ENCODE measurements at regions not wholly inside any gene's neighbourhood (a gene's known extent, or its start where the extent isn't known, plus 50 kb on each side); places are given as distances from the start of the nearest gene placed in this dataset.
"Not testable (repeated sequence)": the region's sequence is repeated elsewhere in the genome, so short reads cannot be mapped to it uniquely, and the experiment has no call there.

DNA sequence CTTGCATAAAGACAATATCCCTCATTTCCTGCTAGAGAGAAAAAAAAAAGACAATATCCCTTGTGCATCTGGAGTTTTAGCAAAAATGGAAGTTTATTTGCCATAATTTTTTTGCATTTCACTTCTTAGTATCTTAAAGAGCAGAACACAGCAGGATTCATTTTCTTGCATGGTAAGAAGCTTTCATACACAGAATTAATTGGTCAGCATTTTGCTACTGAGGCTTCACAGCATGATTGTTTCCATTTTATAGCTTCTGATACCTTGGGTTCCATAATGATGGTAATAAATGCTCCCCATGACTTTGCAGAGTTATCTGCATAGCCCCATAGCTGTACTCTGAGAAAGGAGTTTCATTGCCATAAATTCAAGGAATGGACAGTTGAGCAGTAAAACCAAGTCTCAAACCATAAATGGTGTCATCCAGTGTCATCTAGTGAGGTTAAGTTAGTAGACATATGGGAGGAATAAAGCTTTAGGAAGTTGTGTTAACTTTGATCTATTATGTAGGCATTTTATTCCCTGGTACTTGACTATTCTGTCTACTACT, 88.8 kb upstream of the PLD5 start:
- no peak for DNase-seq

DNA sequence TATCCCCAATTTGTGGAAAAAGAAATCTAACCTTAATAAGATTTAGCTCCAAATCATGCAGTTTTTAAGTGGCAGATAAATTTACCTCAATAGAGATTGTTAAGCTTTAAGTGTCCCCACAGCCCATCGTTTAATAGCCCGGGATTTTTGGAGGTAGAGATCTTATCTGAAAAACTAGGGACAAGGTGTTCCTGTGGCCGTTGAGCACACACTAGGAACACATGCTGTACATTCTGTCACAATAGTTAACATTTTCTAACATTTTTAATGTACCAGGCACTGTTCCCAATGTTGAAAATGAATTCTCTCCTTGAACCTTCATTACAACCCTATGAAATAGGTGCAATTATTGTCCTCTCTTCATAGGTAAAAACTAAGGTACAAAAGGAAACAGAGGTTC, 85.7 kb upstream of the PLD5 start:
- no peak for DNase-seq

DNA sequence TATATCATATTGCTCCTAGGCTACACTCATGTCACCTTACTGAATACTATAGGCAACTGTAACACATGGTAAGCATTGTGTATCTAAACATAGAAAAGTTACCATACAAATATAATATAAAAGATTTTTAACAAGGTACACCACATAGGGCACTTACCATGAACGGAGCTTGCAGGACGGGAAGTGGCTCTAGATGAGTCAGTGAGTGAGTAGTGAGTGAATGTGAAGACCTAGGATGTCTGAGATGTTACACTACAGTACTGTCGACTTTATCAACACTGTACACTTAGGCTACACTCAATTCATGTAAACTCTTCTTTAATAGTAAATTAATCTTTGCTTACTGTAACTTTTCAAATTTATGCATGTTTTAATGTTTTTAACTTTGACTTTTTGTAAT, 81.0 kb upstream of the PLD5 start:
- DNase-seq = no peak

DNA sequence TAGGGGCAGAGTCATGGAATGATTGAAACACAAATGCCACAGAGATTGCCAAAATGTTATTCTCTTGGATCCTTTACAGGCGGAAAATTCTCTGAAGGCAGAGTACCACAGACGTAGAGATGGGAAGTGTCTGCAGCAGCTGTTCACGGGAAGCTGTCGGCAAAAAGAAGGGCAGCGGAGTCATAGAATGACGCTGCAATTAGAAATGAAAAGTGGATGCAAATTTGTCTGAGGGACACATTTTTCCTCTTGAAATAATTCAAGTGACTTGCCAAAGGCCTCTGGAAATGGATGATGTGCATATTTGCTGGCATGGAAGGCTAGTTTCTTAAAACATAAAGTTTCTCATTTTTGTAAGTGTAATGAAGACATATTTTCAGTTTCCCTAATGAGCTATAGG, 77.5 kb upstream of the PLD5 start:
- no peak for DNase-seq

DNA sequence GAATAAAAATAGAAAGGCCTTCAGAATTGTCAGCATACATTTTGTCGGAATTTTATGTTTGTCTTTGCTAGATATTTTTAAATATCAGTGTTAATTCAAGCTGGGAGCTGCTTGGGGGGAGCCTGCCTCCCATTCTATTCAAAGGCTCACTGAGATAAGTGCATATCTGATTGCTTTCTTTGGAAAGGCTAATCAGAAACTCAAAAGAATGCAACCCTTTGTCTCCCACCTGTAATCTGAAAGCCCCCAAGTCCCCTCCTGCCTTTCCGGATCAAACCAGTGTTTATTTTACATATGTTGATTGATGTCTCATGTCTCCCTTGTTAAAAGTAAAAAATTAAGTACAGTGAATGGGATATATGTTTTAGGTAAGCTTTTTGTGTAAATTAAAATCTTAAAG, 69.3 kb upstream of the PLD5 start:
- DNase-seq = not testable (repeated sequence)

DNA sequence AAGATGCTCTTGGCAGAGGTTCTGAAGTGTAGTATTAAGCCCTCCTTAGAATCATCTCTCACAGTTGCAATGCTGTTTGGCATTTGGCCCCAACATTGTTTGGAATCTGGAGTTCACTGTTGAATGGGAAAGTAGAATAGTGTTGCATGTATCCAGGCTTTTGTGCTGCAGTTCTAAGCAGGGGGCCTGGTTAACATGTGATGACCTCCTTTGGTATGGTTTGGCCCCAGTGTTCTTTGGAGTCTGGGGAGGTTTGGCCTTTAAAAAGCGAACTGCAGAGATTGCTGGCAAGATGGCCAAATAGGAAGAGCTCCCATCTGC, 61.8 kb upstream of the PLD5 start:
- DNase-seq = no peak

DNA sequence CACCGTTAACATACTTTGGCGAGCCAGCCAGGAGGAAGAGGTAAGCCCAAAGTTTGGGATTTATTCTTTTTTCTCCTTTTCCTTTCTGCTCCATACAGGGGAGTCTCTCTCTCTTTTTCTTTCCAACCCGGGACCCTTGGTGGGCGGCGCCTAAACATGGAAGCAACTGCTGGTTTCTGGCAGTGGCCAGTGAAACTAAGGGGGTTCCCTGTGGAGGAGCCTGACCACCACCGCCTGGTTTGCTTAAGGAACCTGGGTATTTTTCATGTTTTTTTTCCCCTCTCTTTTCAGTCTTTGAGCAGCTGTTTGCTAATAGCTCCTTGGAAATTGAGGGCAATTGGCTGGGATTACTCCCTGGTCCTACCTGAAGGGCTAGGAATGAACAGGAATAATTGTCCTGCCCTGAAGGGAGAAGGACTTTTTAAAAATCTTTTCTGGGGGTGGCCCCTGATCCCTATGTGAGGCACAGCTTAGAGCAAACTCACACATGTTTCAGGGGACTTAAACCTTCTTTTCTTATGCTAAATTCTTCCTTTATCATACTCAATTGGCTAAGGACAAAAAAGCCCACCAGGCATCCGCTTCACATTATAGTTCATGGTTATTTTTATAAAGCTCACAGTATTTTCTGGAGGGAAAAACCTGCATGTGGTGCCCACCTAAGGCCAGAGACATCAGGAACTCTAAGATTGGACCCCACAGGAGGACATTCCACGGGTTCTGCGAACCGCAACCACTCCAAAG, 61.3 kb upstream of the PLD5 start:
- no peak for DNase-seq

DNA sequence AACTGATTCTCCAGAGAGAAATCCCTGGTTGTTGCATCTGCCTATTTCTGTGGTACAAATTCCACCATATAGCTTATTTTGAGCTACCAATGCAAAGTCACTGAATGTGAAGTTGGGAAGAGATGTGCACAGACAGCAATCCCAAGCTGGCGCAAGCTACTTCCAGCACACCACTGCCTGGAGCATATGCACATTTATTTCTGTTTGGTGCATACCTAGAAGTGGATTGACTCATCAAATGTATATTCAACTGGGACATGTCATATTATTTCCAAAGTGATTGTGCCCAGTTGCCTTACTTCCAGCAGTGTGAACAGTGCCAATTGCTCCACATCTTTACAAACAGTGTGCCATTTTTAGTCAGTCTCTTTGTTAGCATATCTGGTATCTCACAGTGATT, 58.2 kb upstream of the PLD5 start:
- no peak for DNase-seq

DNA sequence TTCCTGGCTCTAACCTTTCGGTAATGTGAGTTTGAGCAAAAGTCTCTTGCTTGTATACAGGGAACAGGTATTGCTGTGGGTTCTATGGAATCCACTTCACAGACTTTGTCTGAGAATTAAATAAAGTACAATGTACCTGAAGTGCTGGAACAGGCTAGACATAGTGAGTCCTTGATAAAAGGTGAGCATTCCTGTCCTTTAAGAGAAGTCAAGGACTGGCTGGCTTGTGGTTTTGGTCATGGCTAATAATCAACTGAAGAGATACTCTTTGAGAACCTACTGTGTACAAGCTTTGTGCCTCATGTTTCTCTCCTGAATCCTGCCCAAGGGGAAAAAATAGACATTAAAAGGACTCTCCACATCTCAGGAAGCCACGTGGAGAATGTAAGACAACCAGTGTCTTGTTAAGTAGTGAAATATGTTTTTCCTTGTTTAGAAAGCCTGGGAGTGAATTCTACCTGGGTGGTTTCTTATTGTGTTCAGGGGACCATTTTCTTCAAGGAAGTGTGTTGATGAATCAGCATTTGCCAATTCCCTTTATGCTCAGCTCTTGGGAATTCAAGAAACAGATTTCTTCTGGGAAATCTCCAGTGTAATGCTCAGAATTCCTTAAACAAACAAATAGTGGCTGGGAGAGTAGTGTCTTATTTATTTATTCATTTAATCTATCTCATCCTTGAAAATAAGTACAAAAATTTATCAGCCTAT, 55.2 kb upstream of the PLD5 start:
- no peak for DNase-seq
